D341Med (cell line): ENCODE measurements at regions not wholly inside any gene's neighbourhood (a gene's known extent, or its start where the extent isn't known, plus 50 kb on each side); places are given as distances from the start of the nearest gene placed in this dataset.
A peak's percentile ranks its signal among the peaks of the same experiment; 100 is the strongest.

ENCODE experiments used
- DNase-seq: peaks from one replicate; pipeline ENCODE4 v3.0.0; 2012; ENCODE audit warnings: low spot score

DNA sequence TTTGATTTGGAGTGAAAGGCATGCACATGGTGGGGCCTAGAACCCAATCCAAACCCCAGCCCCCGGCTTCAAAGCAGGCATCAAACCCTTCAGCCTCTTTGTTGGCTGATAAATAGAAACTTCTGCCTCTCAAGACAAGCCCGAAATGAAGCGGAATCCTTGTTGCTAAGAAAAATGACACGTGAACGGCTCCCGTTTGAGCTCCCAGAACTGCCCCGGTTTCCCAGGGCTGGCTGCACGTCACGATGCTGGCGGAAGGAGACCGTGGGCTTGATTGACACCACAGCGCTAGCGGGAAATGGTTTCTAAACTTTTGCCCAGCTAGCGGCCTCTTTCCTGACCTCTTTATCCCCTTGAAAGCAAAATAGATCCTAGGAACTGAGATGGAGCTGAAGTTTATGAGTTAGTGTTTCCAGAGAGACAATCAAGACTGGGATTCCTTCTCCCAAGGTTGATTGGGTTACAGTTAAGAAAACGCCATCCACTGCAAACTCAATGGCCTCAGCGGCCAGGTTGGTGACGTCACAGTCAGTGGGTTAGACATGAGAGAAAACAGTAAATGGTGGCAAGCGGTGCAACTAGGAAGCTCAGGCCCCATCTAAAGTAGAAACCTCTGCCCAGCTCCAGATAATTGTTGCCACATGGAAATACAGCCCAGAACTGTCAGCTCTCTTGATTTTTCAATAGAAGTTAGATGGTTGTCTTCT is 117.0 kb downstream of the ANKRD60 start:
- peak; percentile 4 for DNase-seq

- peak; percentile 4 for DNase-seq
Observed at GRCh38 chr20:58109918-58110635, 118.4 kb downstream of the ANKRD60 start.

DNA sequence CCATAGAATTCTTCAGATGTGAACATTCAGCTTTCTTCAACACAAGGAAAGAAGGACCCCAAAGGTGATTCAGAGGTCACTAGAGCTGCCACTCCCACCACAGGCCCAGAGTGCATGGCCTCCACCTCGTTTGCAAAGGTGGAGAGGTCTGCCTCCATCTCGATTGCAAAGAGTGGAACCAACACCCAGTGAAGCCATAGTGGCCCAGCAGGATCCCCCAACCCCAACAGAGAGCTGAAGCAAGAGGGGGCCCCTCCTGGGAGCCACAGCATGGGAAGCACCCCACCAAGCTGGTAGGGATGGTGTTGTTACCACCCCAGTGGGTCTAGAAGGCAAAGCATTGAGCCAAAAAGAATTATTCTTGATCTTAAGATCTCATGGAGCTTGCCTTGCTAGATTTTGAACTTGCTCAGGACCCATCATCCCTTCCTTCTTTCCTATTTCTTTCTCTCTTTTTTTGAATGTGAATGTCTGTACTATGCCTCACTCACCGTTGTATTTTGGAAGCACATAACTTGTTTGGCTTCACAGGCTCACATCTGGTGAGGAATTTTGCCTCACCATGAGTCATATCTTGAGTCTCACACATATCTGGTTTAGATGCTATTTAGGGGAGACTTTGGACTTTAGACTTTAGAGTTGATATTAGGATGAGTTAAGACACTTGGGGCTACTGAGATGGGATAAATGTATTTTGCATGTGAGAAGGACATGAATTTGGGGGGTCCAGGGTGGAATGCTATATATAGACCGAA is 119.2 kb downstream of the ANKRD60 start:
- peak; percentile 2 for DNase-seq

GRCh38 chr20:58107533-58107932 is 120.9 kb downstream of the ANKRD60 start:
- peak; percentile 6 for DNase-seq

DNA sequence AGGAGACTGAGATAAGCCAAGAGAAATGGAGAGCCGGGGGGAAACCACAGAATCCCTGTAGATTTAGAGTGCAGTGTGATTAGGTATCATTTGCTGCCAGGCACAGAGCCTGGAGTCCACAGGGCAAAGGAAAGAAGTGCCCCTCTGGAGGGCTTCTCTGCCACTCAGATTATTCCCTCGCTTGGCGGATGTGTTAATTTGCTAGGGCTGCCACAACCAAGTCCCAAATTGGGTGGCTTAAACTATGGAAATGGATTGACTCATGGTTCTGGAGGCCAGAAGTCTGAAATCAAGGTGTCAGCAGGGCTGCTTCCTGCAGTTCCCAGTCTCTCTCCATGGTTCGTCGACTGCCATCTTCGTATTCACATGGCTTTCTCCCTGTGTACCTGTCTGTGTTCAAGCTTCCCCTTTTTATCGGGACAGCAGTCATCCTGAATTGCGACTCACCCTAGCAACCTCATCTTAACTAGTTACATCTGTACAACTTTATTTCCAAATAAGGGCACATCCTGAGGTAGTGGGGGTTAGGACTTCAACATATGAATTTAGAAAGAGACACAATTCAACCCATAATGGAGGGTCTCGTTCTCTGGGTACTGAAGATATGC is 122.2 kb downstream of the ANKRD60 start:
- no peak for DNase-seq

- DNase-seq, result no peak
Observed at GRCh38 chr20:58103961-58104360, 124.5 kb downstream of the ANKRD60 start.

DNA sequence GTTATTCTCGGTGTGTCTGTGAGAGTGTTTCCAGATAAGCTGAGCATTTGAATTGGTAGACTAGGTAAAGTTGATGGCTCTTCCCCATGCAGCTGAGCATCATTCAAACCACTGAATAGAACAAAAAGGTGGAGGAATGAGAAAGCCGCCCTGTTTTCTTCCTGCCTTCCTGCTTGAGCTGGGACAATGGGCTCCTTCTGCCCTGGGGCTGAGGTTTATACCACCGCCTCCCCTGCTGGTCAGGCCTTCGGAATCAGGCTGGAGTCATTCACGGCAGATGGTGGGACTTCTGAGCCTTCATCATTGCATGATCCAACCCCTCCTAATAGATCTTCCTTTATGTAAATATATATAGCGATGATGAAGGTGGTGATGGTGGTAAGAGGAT is 124.9 kb downstream of the ANKRD60 start:
- no peak for DNase-seq

- no peak for DNase-seq
Observed at GRCh38 chr20:58102744-58103516, 125.5 kb downstream of the ANKRD60 start.

DNA sequence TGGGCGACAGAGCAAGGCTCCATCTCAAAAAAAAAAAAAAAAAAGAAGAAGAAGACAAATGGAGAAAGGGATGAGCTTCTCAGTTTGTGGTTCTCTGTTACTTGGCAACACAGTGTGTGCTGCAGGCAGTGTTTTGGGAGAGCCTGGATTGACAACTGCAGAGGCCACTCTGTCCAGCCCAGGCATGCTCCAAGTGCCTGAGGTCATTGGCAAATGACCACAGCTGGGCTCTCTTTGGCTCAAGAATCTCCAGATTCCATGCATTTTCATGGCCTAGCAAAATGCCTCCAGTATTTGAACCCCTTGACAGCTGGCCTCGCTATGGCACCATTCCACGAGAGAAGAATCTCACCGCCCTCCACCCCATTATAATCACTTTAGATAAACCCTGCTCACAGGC is 126.2 kb downstream of the ANKRD60 start:
- DNase-seq, result no peak

GRCh38 chr20:58100731-58101356 is 127.6 kb downstream of the ANKRD60 start:
- no peak for DNase-seq

DNA sequence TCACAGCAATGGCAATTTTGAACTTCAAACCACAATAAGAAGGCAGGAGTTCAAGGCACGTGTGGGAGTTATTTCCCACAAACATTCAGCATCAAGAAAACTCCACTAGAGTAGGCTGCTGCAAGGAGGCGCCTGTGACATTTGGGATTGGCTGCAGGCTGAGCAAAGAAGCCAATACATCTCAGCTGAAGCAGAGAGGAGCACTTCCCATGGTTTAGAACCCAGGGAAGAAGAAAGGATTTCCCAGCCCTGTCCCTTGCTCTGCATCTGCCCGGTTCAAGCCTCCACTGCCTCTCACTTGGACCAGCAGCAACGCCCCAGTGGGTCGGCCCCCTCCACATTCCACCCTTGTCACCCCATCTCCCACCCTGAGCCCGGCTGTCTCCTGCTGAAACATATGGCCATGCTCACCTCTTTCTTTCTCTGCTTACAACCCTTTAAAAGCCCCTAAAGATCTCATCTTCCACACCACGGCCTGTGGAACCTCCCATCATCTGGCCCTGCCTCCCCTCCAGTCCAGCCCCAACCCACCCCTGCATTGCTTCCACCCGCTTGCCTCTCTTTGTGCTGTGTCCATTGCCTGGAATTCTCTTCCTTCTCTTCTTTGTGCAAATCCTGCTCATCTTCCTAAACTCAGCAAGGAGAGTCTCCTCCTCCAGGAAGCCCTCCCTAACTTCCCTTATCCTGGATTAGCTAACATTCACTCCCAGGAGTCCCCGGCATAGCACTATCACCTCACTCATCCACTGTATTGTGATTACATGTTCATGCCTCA is 128.3 kb downstream of the ANKRD60 start:
- DNase-seq, result no peak

DNA sequence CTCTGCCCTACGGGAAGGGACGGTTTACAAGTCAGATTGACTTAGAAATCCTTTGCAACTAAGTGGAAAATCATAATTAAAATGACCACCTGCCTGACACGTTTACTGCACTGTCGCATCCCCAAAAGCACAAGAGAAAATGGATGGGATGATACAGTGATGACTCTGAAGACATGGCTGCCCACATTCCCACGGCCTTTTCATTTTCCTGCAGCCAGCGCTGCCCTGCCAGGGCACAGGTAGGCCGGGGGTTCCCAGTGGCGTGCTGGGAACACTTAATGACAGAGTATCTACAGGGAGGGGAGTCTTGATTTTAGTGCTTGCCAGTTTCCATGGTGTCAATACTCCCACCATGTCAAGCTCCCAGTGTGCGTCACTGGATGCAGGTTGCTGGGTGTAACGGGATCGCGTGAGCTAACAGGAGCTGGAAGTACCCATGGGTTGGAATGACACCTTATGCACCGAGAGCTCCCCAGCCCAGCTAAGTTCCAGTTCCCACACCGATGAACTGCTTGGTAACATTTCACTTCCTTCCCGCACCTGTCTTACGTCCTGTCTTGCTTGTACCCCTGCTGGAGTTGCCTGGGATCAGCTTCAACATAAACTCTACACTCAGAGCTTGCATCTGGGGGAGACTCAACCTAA is 129.0 kb downstream of the ANKRD60 start:
- DNase-seq, result no peak

DNA sequence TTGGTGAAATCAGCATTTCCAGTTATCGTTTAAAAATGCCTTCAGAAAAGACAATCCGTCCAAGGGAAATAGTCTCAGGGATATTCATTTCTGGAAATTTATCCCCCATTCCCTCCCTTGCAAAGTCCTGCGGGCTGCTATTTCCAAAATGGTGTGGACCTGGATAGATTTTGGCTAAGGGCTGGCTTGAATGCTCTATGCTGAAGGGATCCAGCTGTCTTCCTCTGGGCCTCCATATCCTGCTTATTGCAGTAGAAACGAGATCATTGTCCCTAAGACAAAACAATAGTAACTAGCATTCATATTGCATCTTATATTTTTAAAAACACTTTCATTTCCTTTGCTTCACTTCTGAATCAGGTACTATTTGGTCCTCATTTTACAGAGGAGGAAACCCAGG is 129.9 kb downstream of the ANKRD60 start:
- DNase-seq, result no peak

DNA sequence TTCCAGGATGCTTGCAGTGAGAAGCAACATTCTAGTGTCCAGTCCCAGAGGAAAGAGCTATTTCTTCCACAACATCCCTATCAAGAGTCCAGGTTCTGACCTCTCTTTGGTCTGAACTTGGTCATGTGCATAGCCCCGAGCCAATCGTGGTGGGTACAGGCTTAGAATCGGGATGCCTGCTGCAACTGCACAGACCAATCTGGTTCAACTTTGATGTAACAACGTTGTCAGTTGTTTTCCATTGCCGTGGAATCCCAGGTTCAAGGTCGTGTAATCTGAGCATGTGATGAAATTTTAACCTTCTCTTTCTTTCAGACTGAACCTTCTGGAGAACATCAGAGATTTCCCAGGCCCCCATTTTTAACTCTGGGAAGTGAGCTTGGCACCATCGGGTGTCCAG is 130.5 kb downstream of the ANKRD60 start:
- DNase-seq, result no peak

- peak; percentile 5 for DNase-seq
Observed at GRCh38 chr20:58097429-58097828, 131.0 kb downstream of the ANKRD60 start.

- peak; percentile 8 for DNase-seq
Observed at GRCh38 chr20:58096880-58097423, 131.5 kb downstream of the ANKRD60 start.

- no peak for DNase-seq
Observed at GRCh38 chr20:58094698-58095097, 133.8 kb downstream of the ANKRD60 start.

DNA sequence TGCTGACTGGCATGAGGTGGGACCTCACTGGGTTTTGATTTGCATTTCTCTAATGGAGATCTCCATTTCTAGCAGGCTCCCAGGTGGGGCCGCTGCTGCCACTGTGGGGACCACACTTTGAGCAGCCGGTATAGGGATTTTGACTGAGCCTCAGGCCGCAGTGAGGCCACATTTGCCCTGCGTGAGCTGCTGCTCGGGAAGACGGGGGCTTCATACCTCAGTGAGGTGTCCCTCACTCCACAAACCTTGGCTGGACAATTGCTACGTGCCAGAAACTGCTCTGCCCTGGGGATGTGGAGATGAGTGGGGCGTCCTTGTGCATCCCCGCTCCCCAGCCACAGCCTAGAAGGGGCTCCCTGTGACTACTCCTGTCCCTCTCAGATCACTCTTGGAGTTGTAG is 134.3 kb downstream of the ANKRD60 start:
- DNase-seq, result no peak

DNA sequence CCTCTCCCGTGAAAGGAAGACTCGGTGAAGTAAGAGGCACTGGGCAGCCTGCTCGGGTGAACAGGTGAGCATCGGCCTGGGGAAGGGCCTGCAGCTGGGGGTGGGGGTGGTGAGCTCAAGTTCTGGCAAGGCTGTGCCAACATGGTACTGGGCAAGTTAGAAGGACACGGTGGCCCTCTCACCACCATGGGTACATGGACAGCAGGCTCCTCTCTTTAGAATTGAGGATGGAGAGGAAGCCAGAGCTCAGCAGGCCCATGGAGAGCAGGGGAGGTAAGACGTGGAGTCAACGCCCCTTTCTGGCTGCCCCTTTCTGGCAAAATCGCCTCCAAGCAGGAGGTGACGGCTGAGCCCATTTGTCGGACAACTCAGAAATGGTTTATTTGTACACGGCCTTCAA is 135.6 kb downstream of the ANKRD60 start:
- no peak for DNase-seq

DNA sequence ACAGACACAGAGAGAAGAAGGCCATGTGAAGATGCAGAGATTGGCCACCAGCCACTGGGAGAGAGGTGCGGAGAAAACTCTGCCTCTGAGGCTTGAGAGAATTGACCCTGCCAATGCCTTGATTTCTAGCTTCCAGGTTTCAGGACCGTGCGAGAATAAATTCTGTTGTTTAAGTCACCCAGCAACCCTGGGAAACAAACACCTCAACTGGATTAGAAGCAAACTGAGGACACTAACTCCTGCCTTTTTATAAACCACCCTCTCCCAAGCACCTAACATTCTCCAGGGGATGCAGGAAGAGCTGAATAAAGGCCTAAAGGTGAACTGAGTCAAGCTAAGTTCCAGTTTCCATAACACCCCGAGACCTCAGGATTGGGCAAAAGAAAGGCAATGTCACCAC is 136.1 kb downstream of the ANKRD60 start:
- no peak for DNase-seq
